Motor neuron (in vitro differentiated cells): ENCODE measurements at regions not wholly inside any gene's neighbourhood (a gene's known extent, or its start where the extent isn't known, plus 50 kb on each side); places are given as distances from the start of the nearest gene placed in this dataset.

ENCODE experiments used
- ATAC-seq, 8 experiments: fragments of 200-7000 bp; cut with Tn5 transposase; replicated peaks in 6 of 8; 2 replicates each; pipeline ENCODE4 v1.8.0; 2021; ENCODE audit warnings: mild to moderate bottlenecking in 8 of 8, moderate library complexity in 8 of 8
- H3K27ac ChIP-seq, 2 donors: fragments of 250-450 bp; sonication (Bioruptor Pico); 2 replicates each; pipeline ENCODE4 v1.9.0; 2021; ENCODE audit warnings: antibody characterized with exemption in 2 of 2, mild to moderate bottlenecking in 2 of 2, moderate library complexity in 1 of 2
- H3K4me1 ChIP-seq, 2 donors: fragments of 250-450 bp; sonication (Bioruptor Pico); replicated peaks in 1 of 2; 2 replicates each; pipeline ENCODE4 v1.6.1; 2021; ENCODE audit warnings: antibody characterized with exemption in 2 of 2, mild to moderate bottlenecking in 2 of 2, moderate library complexity in 1 of 2
- H3K4me3 ChIP-seq, 5 donors: fragments of 250-450 bp; sonication (Bioruptor Pico); 2 replicates each; pipeline ENCODE4 v1.9.0; 2021; ENCODE audit warnings: antibody characterized with exemption in 5 of 5, mild to moderate bottlenecking in 5 of 5, moderate library complexity in 4 of 5
- WGBS, 10 experiments: fragments of 450-650 bp; shearing (Covaris generic); methylation state at CpG; one replicate each; pipeline ENCODE4 v1.0.0; 2022; 5-methylcytosine and 5-hydroxymethylcytosine counted together
- in situ Hi-C, 9 experiments: fragments of 400-800 bp; cut with MboI; loops; one replicate each; pipeline ENCODE4 v1.15.0; 2021; ENCODE audit warnings: low sequenced_read_pairs in 9 of 9, low pct_unique_long_range_greater_than_20kb in 2 of 9; ENCODE audit not compliant: unreplicated experiment in 9 of 9

DNA sequence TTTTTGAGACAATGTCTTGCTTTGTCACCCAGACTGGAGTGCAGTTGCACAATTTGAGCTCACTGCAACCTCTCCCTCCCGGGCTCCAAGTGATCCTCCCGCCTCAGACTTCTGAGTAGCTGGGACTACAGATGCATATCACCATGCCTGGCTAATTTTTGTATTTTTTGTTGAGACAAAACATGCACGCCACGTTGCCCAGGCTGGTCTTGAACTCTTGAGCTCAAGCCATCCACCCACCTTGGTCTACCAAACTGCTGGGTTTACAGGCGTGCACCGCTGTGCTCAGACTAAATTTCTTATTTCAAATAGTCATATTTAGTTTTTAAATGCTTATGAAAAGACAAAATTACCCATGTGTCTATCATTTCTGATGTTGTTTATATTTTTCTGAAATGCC lies 2324.1 kb downstream of the MAT2B start:
- Histone ChIP-seq H3K27ac (no peak overlapping the region), H3K4me1 (peaks cover 0 to 2% of the 10 kb centered on the region in 2 donors), H3K4me3 (no peak overlapping the region)
- ATAC-seq: no peak
- 16 to 100% (median 81%) methylated on average over 1 to 6 of the region's 6 CpGs; no CpG with 5 or more reads in 3 of the 10 experiments for WGBS, 10 experiments
- in situ Hi-C loops: no loop called here

DNA sequence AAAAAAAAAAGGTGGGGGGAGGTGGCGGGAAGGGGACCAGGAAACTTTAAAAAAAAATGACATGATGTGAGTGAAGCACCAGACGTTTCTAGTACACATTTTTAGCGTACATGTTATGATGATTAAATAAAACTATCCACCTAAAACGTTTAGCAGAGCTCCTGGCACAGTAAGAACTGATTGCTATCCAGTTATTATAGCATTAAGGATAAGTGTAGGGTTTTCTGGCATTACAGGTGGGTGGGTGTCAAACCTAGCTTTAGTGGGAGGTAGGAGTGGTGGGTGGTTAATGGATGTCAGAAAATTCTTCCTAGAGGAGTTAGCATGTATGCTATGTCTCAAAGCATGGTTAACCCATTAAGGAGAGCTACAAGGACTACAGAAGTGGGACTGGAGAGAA lies 2329.5 kb downstream of the MAT2B start:
- ATAC-seq: no peak
- Histone ChIP-seq H3K4me1 (peaks cover 0 to 2% of the 10 kb centered on the region in 2 donors), H3K27ac (no peak overlapping the region), H3K4me3 (no peak overlapping the region)
- WGBS, 10 experiments: 0 to 86% (median 67%) methylated on average over 1 to 4 of the region's 4 CpGs; no CpG with 5 or more reads in 1 of the 10 experiments
- in situ Hi-C loops: no loop called here

DNA sequence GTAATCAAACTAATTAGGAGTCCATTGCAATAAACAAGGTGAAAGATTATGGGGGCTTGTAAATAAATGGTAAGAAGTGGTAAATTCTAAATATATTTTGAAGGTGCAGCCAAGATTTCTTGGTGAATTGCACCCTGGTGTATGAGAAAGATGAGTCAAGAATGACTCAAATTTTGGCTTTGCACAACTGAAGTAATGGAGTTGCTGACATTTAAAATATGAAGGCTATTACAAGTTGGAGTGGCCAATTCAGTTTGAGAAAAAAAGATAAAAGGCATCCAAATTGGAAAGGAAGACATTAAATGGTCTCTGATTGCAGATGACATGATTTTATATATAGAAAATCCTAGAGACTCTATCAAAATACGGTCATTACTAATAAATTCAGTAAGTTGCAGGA lies 2330.6 kb downstream of the MAT2B start:
- ATAC-seq: no peak

DNA sequence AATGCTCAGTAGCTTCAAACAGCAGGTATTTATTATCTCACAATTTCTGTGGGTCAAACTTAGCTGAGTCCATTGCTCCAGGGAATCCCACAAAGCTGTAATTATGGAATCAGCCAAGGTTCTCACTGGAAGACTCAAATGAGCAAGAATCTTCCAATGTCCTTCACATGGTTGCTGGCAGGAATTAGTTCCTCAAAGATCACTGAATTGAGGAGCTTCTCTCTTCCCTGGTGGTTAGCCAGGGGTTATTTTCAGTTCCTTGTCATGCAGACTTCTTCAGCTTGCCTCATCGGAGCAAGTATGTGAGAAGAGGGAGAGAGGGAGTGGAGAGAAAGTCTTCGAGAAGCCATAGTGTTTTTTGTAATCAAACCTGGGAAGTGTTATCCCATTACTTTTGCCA lies 2331.9 kb downstream of the MAT2B start:
- in situ Hi-C loops: no loop called here
- H3K4me3 ChIP-seq: no peak overlapping the region
- H3K27ac ChIP-seq: no peak overlapping the region
- 0 to 100% (median 38%) methylated on average over 1 to 2 of the region's 2 CpGs; no CpG with 5 or more reads in 1 of the 10 experiments for WGBS, 10 experiments
- peaks cover 0 to 1% of the 10 kb centered on the region in 2 donors for H3K4me1 ChIP-seq
- ATAC-seq: no peak

More for the DNA sequence above, 2330.6 kb downstream of the MAT2B start:
- WGBS, 10 experiments: 0 to 100% (median 49%) methylated on average over 1 of the region's 1 CpG; no CpG with 5 or more reads in 2 of the 10 experiments
- Histone ChIP-seq H3K4me3 (no peak overlapping the region), H3K4me1 (peaks cover 0 to 2% of the 10 kb centered on the region in 2 donors), H3K27ac (no peak overlapping the region)
- in situ Hi-C loops: no loop called here

DNA sequence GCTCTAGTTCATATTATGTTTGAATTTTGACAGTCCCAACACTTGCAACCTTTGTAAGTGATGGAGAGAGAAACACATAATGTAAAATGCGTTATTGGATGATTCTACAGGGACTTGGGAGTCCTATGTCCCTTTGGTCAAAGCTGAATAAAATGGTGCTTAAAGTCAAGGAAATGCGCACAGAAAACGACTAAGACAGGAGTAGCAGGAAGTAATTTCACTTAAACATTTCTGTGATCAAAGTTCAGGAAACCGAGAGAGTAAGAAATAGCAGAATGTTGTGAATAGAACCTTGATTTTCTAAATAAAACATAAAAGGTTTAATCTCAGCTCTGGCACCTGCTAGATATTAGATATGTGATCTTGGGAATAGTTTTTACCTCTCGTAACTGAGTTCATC lies 2339.2 kb downstream of the MAT2B start:
- 11 to 100% (median 81%) methylated on average over 2 to 5 of the region's 5 CpGs for WGBS, 10 experiments
- no peak overlapping the region for H3K4me3 ChIP-seq
- in situ Hi-C loops: no loop called here
- no peak for ATAC-seq
- no peaks in the 10 kb centered on the region for H3K4me1 ChIP-seq
- no peak overlapping the region for H3K27ac ChIP-seq

DNA sequence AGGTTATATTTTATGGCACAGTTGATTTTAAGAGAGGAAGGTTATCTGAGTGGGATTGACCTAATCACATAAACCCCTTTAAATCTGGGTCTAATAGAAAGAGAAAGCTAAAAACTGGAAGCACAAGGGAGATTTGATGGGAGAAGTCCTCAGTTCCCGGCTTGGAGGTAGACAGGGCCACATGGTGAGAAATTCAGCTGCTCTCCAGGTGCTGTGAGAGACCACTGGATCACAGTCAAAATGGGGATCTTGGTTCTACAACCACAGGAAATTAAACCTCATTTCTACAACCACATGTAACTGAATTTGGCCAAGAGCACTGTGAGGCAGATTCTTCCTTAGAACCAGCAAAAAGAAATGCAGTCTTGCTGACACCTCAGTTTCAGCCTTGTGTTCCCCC lies 2352.7 kb downstream of the MAT2B start:
- Histone ChIP-seq H3K4me1 (no peaks in the 10 kb centered on the region), H3K27ac (no peak overlapping the region), H3K4me3 (no peak overlapping the region)
- in situ Hi-C loops: no loop called here
- WGBS, 10 experiments: 0 to 100% (median 40%) methylated on average over 1 of the region's 1 CpG; no CpG with 5 or more reads in 4 of the 10 experiments
- ATAC-seq: no peak

DNA sequence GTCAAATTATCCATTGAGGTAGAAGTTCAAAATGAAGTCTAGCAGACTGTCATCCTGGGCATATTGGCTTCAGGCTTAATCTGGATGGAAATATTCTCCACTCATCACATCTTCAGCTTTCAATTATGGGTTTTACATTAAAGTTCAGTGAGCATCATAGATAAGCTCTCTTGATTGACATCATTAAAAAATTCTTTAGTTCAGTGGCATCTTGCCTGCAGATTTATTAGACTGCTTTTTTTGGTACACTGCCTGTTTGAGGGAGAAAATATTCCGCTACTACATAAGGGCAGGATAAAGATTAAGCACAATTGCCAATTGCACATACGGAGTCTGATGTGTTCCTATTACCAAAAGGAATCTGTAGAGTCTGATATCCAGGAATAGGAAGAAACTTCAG lies 2353.8 kb downstream of the MAT2B start:
- no peak overlapping the region for H3K27ac ChIP-seq
- no peaks in the 10 kb centered on the region for H3K4me1 ChIP-seq
- whole genome bisulfite sequencing, 10 experiments: 0 to 100% (median 80%) methylated on average over 1 to 2 of the region's 2 CpGs; no CpG with 5 or more reads in 1 of the 10 experiments
- no peak overlapping the region for H3K4me3 ChIP-seq
- no peak for ATAC-seq
- in situ Hi-C loops: no loop called here

DNA sequence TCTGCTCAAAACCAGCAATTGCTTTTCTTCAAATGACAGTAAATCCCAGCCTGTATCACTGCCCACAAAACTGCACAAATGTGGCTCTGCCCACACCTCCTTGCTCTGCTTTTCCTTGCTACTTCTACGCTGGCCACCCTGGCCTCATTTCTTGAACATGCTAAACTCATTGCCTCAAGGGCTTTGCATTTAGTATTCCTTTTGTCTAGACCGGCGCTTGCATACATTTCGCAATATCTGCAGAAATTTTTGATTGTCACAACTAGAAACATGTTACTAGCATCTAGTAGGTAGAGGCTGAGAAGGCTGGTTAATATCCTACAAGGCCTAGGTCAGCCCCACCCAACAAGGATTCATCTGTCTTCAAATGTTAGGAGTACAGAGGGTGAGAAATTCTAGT lies 2357.8 kb downstream of the MAT2B start:
- in situ Hi-C loops: no loop called here
- peak in 1 of 8 experiments; percentile 86 for ATAC-seq
- Histone ChIP-seq H3K27ac (no peak overlapping the region), H3K4me1 (no peaks in the 10 kb centered on the region), H3K4me3 (no peak overlapping the region)
- WGBS, 10 experiments: 12 to 100% (median 83%) methylated on average over 1 to 4 of the region's 4 CpGs; no CpG with 5 or more reads in 2 of the 10 experiments

DNA sequence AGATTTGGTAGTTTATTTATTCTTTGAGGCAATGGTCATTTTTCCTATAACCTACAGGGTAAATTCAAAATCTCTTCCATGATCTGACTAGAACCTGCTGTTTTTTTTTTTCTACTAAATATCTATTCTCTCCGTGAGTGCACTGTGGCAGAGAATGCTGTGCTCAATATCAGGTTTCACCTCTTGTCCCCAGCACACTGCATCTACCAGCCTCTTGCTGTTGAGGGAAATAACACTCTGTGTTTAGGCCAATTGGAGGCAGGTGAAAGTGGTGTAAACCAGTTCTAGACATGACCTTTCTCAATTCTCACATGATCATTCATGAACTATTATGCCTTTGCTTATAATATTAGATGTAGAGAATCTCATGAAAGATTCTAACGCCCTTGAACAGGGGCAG lies 2365.9 kb downstream of the MAT2B start:
- in situ Hi-C loops: no loop called here
- H3K4me3 ChIP-seq: no peak overlapping the region
- peak in 4 of 8 experiments; percentile 66 to 72 (median 70) for ATAC-seq
- peaks cover 0 to 2% of the 10 kb centered on the region in 2 donors for H3K4me1 ChIP-seq
- H3K27ac ChIP-seq: no peak overlapping the region
- WGBS, 10 experiments: 0 to 100% (median 67%) methylated on average over 1 to 2 of the region's 2 CpGs; no CpG with 5 or more reads in 1 of the 10 experiments

DNA sequence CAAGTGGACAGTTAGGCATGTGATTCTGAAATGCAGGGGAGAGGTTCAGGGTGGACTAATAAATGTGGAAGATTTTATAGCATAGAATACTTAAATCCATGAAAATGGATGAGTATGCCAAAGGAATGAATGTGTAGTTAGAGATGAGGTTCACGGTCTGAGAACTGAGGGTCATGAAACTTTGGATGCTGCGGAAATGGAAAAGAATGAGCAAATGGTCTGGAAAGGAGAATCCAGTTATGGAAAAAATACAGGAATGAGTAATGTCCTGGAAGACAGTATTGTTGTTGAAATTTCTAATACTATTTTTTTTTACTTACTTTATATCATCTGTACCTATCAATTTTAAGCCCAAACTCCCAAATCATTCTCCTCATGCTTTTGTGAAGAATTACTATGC lies 2369.4 kb downstream of the MAT2B start:
- ATAC-seq: no peak
- Histone ChIP-seq H3K4me3 (no peak overlapping the region), H3K4me1 (peaks cover 0 to 2% of the 10 kb centered on the region in 2 donors), H3K27ac (no peak overlapping the region)
- WGBS, 10 experiments: 0 to 100% (median 80%) methylated on average over 1 to 2 of the region's 2 CpGs
- in situ Hi-C loops: no loop called here

DNA sequence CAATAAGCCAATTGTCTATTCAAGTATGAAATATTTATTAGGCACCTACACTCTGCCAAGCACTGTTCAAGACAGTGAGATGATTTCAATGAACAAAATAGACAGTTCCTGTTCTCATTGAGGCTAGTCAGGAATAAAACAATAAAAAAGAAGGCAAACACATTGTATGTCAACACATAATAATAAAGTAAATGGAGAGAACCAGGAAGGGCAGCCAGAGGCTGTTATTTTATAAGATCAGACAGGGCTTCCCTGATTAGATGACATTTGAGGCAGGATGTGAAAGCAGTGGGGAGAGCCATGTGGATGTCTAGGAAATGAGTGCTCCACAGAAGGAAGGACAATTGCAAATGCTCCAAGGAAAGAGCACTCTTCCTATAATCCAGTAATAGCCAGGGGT lies 2371.1 kb downstream of the MAT2B start:
- Histone ChIP-seq H3K4me1 (no peaks in the 10 kb centered on the region), H3K27ac (no peak overlapping the region), H3K4me3 (no peak overlapping the region)
- ATAC-seq: no peak
- in situ Hi-C loops: no loop called here

DNA sequence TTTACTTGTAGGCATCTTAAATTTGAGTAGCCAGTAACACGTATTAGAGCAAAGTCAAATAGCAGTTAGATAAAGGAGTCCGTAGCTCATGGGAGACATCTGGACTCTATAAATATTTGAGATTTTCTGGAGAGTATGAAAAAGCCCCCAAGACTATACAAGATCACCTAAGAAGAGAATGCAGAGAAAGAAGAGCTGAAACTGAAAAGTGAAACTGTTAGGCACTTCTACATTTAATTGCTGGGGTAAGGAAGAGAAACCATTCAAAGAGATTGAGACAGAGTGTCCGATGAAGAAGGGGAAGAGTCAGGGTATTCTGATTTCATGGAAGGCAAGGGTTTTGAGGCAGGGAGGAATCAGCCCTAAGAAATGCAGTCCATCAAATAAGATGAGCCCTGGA lies 2372.1 kb downstream of the MAT2B start:
- ATAC-seq: no peak
- no peaks in the 10 kb centered on the region for H3K4me1 ChIP-seq
- H3K4me3 ChIP-seq: no peak overlapping the region
- no peak overlapping the region for H3K27ac ChIP-seq
- in situ Hi-C loops: no loop called here
- 4 to 100% (median 87%) methylated on average over 1 to 3 of the region's 3 CpGs for WGBS, 10 experiments

DNA sequence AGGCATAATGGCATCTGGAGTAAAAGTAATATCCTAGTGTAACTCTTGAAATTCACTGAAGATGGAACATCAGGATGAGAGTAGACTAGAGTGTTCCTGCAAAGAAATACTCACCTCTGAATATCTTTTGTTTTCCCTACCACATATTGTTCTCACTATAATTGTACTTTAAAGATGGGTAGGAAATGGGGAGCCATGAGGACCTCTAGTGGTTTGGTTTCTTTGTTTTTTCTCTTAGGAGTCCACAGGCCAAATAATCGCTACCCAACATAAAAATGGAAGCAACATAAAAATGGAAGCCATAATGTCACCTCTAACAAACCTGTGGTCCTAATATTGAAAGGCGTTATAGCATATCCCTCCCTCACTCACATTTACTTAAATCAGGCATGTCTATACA lies 2375.8 kb downstream of the MAT2B start:
- in situ Hi-C loops: no loop called here
- whole genome bisulfite sequencing, 10 experiments: 0 to 100% (median 80%) methylated on average over 1 to 2 of the region's 2 CpGs; no CpG with 5 or more reads in 3 of the 10 experiments
- ATAC-seq: peak in 1 of 8 experiments; percentile 36

DNA sequence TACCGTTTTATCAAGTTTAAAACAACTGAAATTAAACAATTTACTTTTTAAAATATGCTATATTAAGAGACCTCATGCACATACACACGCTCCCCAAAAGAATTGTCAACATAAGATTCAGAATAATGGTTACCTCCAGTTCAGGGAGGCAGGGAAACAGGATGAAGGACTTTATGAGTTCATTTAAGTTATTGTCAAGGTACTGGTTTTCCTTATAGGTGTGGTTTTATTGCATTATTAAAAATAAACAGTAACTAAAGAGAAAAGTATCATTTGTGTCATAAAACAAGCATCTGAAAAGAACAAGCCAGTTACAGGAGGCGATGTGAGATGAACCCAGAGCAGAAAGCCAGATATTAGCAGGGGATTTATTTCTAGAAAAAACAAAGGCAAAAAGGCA lies 2376.7 kb downstream of the MAT2B start:
- WGBS, 10 experiments: 8 to 97% (median 82%) methylated on average over 1 to 3 of the region's 3 CpGs
- Histone ChIP-seq H3K4me1 (peaks cover 0 to 6% of the 10 kb centered on the region in 2 donors), H3K27ac (no peak overlapping the region), H3K4me3 (no peak overlapping the region)
- no peak for ATAC-seq
- in situ Hi-C loops: no loop called here

More for the DNA sequence above, 2375.8 kb downstream of the MAT2B start:
- Histone ChIP-seq H3K4me3 (no peak overlapping the region), H3K4me1 (peaks cover 0 to 6% of the 10 kb centered on the region in 2 donors), H3K27ac (no peak overlapping the region)
